Small intestine (tissue), 7 donors: ENCODE measurements at regions not wholly inside any gene's neighbourhood (a gene's known extent, or its start where the extent isn't known, plus 50 kb on each side); places are given as distances from the start of the nearest gene placed in this dataset.
A peak's percentile ranks its signal among the peaks of the same experiment; 100 is the strongest.

Experiments
- DNase-seq, 2 donors: peaks; one replicate each; pipeline versions ENCODE4 v3.0.0 to v3.0.0-alpha.2; 2013
- FAIRE-seq: peaks from 2 replicates; lab custom pipeline; 2012; peaks lifted over from hg19 to GRCh38; lab: Jason Lieb, UNC
- H3K27ac ChIP-seq, 3 donors: one replicate each; pipeline ENCODE4 v1.5.1; 2013; ENCODE audit warnings: low read length in 2 of 3, mild to moderate bottlenecking in 2 of 3, control low read depth in 1 of 3, inconsistent platforms in 1 of 3, low read depth in 1 of 3, moderate library complexity in 1 of 3
- H3K27me3 ChIP-seq, 3 donors: one replicate each; pipeline ENCODE4 v1.6.1; 2013; ENCODE audit warnings: low read length in 3 of 3, inconsistent platforms in 1 of 3; ENCODE audit not compliant: control insufficient read depth in 3 of 3, insufficient read depth in 3 of 3
- H3K36me3 ChIP-seq, 3 donors: one replicate each; pipeline ENCODE4 v1.6.1; 2013; ENCODE audit warnings: low read length in 3 of 3, inconsistent platforms in 1 of 3, low read depth in 1 of 3, mild to moderate bottlenecking in 1 of 3, moderate library complexity in 1 of 3; ENCODE audit not compliant: control insufficient read depth in 3 of 3, insufficient read depth in 2 of 3
- H3K4me1 ChIP-seq, 3 donors: one replicate each; pipeline ENCODE4 v1.6.1; 2013; ENCODE audit warnings: low read length in 2 of 3, inconsistent platforms in 1 of 3, low read depth in 1 of 3, mild to moderate bottlenecking in 1 of 3, moderate library complexity in 1 of 3; ENCODE audit not compliant: control insufficient read depth in 3 of 3, insufficient read depth in 2 of 3
- H3K4me3 ChIP-seq, 3 donors: one replicate each; pipeline ENCODE4 v1.5.1; 2013; ENCODE audit warnings: low read length in 3 of 3, control low read depth in 1 of 3, inconsistent platforms in 1 of 3, low read depth in 1 of 3, mild to moderate bottlenecking in 1 of 3, moderate library complexity in 1 of 3
- H3K9me3 ChIP-seq, 2 donors: one replicate each; pipeline ENCODE4 v1.6.1; 2013; ENCODE audit warnings: low read depth in 1 of 2, low read length in 1 of 2; ENCODE audit not compliant: control insufficient read depth in 2 of 2, insufficient read depth in 1 of 2
- WGBS, 3 donors: extraction: QIAGEN DNeasy Blood & Tissue Kit; methylation state at CpG; one replicate each; pipeline ENCODE4 v1.1.7; 2013; 5-methylcytosine and 5-hydroxymethylcytosine counted together
- donor health status: healthy with polysubstance abuse.
- donor health status: control.
- donor health status: control.
- donor health status: Bipolar disorder and iron deficiency.
- donor health status: healthy.

GRCh38 chr11:71064702-71065515 lies 187.5 kb downstream of the SHANK2 start:
- Histone ChIP-seq H3K9me3 (no peaks in the 10 kb centered on the region), H3K36me3 (peaks cover 0 to 26% (median 0%) of the 10 kb centered on the region in 3 donors), H3K4me1 (peaks cover 0 to 6% (median 0%) of the 10 kb centered on the region in 3 donors), H3K27ac (no peak overlapping the region), H3K4me3 (no peak overlapping the region), H3K27me3 (no peaks in the 10 kb centered on the region)
- peak; percentile 54 to 56 for DNase-seq
- 50 to 63% (median 58%) methylated on average over 18 of the region's 18 CpGs for WGBS, 3 donors
- FAIRE-seq = no peak

GRCh38 chr11:71064183-71064582 lies 188.2 kb downstream of the SHANK2 start:
- WGBS, 3 donors = 72 to 90% (median 86%) methylated on average over 7 of the region's 7 CpGs
- Histone ChIP-seq H3K9me3 (no peaks in the 10 kb centered on the region), H3K27me3 (no peaks in the 10 kb centered on the region), H3K36me3 (peaks cover 0 to 30% (median 0%) of the 10 kb centered on the region in 3 donors), H3K4me3 (no peak overlapping the region), H3K27ac (no peak overlapping the region), H3K4me1 (peaks cover 0 to 6% (median 0%) of the 10 kb centered on the region in 3 donors)
- FAIRE-seq = no peak
- DNase-seq = no peak

- Histone ChIP-seq H3K9me3 (no peaks in the 10 kb centered on the region), H3K27ac (no peak overlapping the region), H3K27me3 (no peaks in the 10 kb centered on the region), H3K4me1 (peaks cover 0 to 6% (median 0%) of the 10 kb centered on the region in 3 donors), H3K4me3 (no peak overlapping the region), H3K36me3 (peaks cover 0 to 39% (median 0%) of the 10 kb centered on the region in 3 donors)
- DNase-seq (no peak), FAIRE-seq (no peak)
- WGBS, 3 donors = 88 to 94% (median 90%) methylated on average over 7 of the region's 7 CpGs
Measured at GRCh38 chr11:71063129-71063528, 189.2 kb downstream of the SHANK2 start.

DNA sequence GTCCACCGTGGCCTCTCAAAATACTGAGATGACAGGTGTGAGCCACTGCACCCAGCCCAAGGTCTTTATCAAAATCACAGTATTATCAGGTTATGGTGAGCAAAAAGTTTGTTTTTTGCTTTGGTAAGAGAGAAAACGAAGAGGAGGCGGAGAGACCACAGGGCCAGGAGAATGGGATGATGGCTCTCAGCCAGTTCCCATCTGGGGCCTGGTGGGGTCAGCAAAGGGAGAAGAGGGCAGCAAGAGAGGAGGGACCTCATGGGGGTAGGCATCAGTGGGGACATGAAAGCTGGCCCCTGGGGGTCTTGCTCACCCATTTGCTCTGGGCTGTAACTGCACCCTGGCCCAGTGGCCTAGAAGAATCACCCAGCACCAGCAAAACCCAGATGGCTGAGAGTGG lies 190.2 kb downstream of the SHANK2 start:
- no peak for FAIRE-seq
- WGBS, 3 donors = 86 to 96% (median 95%) methylated on average over 3 of the region's 3 CpGs
- H3K36me3 ChIP-seq = peaks cover 0 to 40% (median 0%) of the 10 kb centered on the region in 3 donors

GRCh38 chr11:71060391-71060791 lies 192.0 kb downstream of the SHANK2 start:
- H3K36me3 ChIP-seq = peaks cover 0 to 41% (median 0%) of the 10 kb centered on the region in 3 donors
- H3K9me3 ChIP-seq = peaks cover 0 to 4% of the 10 kb centered on the region in 2 donors
- no peaks in the 10 kb centered on the region for H3K27me3 ChIP-seq
- no peak for DNase-seq
- WGBS, 3 donors = 69 to 87% (median 84%) methylated on average over 9 of the region's 9 CpGs
- H3K4me3 ChIP-seq = no peak overlapping the region
- H3K27ac ChIP-seq = no peak overlapping the region
- H3K4me1 ChIP-seq = peaks cover 0 to 4% (median 0%) of the 10 kb centered on the region in 3 donors
- no peak for FAIRE-seq

More for the DNA sequence above, 190.2 kb downstream of the SHANK2 start:
- H3K9me3 ChIP-seq = no peaks in the 10 kb centered on the region
- no peaks in the 10 kb centered on the region for H3K27me3 ChIP-seq
- peaks cover 0 to 6% (median 0%) of the 10 kb centered on the region in 3 donors for H3K4me1 ChIP-seq
- no peak overlapping the region for H3K4me3 ChIP-seq
- DNase-seq = no peak
- no peak overlapping the region for H3K27ac ChIP-seq

DNA sequence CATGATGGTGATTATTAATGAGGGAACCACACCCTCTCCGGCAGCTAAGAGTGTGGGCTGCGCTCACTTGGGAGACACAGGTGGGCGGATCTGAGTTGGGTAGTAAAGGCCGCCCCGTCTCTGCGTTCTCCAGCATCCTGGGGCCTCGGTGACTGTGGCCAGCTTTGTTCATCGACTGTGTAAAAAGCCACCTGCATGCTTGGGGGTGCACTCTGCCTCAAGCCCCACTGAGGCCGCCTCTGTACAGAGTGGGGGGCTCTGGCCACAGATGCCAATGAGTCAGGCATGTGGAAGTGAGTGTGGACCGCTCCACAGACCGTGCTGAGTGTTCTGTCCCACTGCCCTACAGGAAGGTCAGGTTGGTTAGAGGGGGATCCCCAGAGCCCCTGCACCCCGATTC lies 192.7 kb downstream of the SHANK2 start:
- FAIRE-seq (no peak), DNase-seq (no peak)
- H3K27me3 ChIP-seq = no peaks in the 10 kb centered on the region
- no peaks in the 10 kb centered on the region for H3K4me1 ChIP-seq
- WGBS, 3 donors = 92 to 95% (median 93%) methylated on average over 12 of the region's 12 CpGs
- no peak overlapping the region for H3K27ac ChIP-seq
- no peak overlapping the region for H3K4me3 ChIP-seq
- peaks cover 0 to 4% of the 10 kb centered on the region in 2 donors for H3K9me3 ChIP-seq
- H3K36me3 ChIP-seq = peaks cover 0 to 41% (median 0%) of the 10 kb centered on the region in 3 donors

DNA sequence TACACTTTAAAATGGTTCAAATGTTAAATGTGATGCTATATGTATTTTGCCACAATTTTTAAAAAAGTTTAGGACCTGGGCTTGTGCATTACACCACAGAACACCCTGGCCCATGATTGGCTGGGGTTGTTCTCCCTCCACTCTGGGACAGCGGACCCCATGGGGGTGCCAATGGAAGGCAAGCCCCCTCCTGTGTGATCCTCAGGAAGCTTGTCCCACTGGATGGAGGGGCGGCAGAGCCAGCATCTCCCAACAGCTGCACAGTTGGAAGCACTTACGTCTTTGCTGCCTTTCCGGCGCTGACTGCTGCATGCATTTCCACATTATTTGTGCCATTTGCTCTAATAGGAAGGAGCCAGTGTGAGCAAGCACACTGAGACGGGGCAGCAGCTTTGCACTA lies 196.5 kb downstream of the SHANK2 start:
- no peaks in the 10 kb centered on the region for H3K27me3 ChIP-seq
- no peak overlapping the region for H3K27ac ChIP-seq
- H3K4me3 ChIP-seq = no peak overlapping the region
- no peak for FAIRE-seq
- H3K9me3 ChIP-seq = peaks cover 0 to 4% of the 10 kb centered on the region in 2 donors
- no peaks in the 10 kb centered on the region for H3K4me1 ChIP-seq
- peaks cover 0 to 28% (median 0%) of the 10 kb centered on the region in 3 donors for H3K36me3 ChIP-seq
- no peak for DNase-seq
- WGBS, 3 donors = 71 to 90% (median 89%) methylated on average over 6 of the region's 6 CpGs
